ENCODE measurements at regions not wholly inside any gene's neighbourhood (a gene's known extent, or its start where the extent isn't known, plus 50 kb on each side); places are given as distances from the start of the nearest gene placed in this dataset.

- H3K9ac ChIP-seq (ENCODE audit: insufficient read length, low read depth): no peak overlapping the region
- no peak for TF ChIP-seq ZNF274 (IDR thresholded peaks at IDR 0.05; ENCODE audit: low read depth, low read length)
- TF ChIP-seq YY1 (IDR thresholded peaks at IDR 0.05; ENCODE audit: insufficient read depth, insufficient read length): no peak
- no peak for TF ChIP-seq SUZ12 (IDR thresholded peaks at IDR 0.05; ENCODE audit: extremely low read depth, insufficient read depth, insufficient read length)
- no peaks in the 10 kb centered on the region for H3K4me1 ChIP-seq (ENCODE audit: insufficient read depth, insufficient read length)
- H3K27me3 ChIP-seq (ENCODE audit: insufficient read depth, insufficient read length): no peaks in the 10 kb centered on the region
- H3K4me3 ChIP-seq (ENCODE audit: insufficient read length, low read depth): no peak overlapping the region
- no peaks in the 10 kb centered on the region for H3K9me3 ChIP-seq (ENCODE audit: insufficient read depth, low read length)
- no peaks in the 10 kb centered on the region for H3K36me3 ChIP-seq (ENCODE audit: insufficient read depth, insufficient read length, low read length)
- no peak for DNase-seq (ENCODE audit: low read depth, low spot score)
Observed at GRCh38 chr18:65458871-65459270, 291.9 kb upstream of the CDH7 start.

GRCh38 chr18:65439188-65439587 is 311.6 kb upstream of the CDH7 start:
- H3K27me3 ChIP-seq (ENCODE audit: insufficient read depth, insufficient read length): no peaks in the 10 kb centered on the region
- TF ChIP-seq YY1 (IDR thresholded peaks at IDR 0.05; ENCODE audit: insufficient read depth, insufficient read length) (no peak), ZNF274 (IDR thresholded peaks at IDR 0.05; ENCODE audit: low read depth, low read length) (no peak), SUZ12 (IDR thresholded peaks at IDR 0.05; ENCODE audit: extremely low read depth, insufficient read depth, insufficient read length) (no peak)
- H3K9me3 ChIP-seq (ENCODE audit: insufficient read depth, low read length): no peaks in the 10 kb centered on the region
- no peak overlapping the region for H3K4me3 ChIP-seq (ENCODE audit: insufficient read length, low read depth)
- no peaks in the 10 kb centered on the region for H3K4me1 ChIP-seq (ENCODE audit: insufficient read depth, insufficient read length)
- no peak overlapping the region for H3K9ac ChIP-seq (ENCODE audit: insufficient read length, low read depth)
- DNase-seq (ENCODE audit: low read depth, low spot score): no peak
- no peaks in the 10 kb centered on the region for H3K36me3 ChIP-seq (ENCODE audit: insufficient read depth, insufficient read length, low read length)

GRCh38 chr18:65436430-65436829 is 314.4 kb upstream of the CDH7 start:
- H3K27me3 ChIP-seq (ENCODE audit: insufficient read depth, insufficient read length): no peaks in the 10 kb centered on the region
- no peak overlapping the region for H3K4me3 ChIP-seq (ENCODE audit: insufficient read length, low read depth)
- no peaks in the 10 kb centered on the region for H3K4me1 ChIP-seq (ENCODE audit: insufficient read depth, insufficient read length)
- DNase-seq (ENCODE audit: low read depth, low spot score): no peak
- TF ChIP-seq ZNF274 (IDR thresholded peaks at IDR 0.05; ENCODE audit: low read depth, low read length) (no peak), SUZ12 (IDR thresholded peaks at IDR 0.05; ENCODE audit: extremely low read depth, insufficient read depth, insufficient read length) (no peak), YY1 (IDR thresholded peaks at IDR 0.05; ENCODE audit: insufficient read depth, insufficient read length) (no peak)
- H3K36me3 ChIP-seq (ENCODE audit: insufficient read depth, insufficient read length, low read length): no peaks in the 10 kb centered on the region
- no peaks in the 10 kb centered on the region for H3K9me3 ChIP-seq (ENCODE audit: insufficient read depth, low read length)
- H3K9ac ChIP-seq (ENCODE audit: insufficient read length, low read depth): no peak overlapping the region

GRCh38 chr18:65435534-65435933 is 315.3 kb upstream of the CDH7 start:
- H3K9ac ChIP-seq (ENCODE audit: insufficient read length, low read depth): no peak overlapping the region
- TF ChIP-seq YY1 (IDR thresholded peaks at IDR 0.05; ENCODE audit: insufficient read depth, insufficient read length): no peak
- no peak for TF ChIP-seq SUZ12 (IDR thresholded peaks at IDR 0.05; ENCODE audit: extremely low read depth, insufficient read depth, insufficient read length)
- TF ChIP-seq ZNF274 (IDR thresholded peaks at IDR 0.05; ENCODE audit: low read depth, low read length): no peak
- H3K36me3 ChIP-seq (ENCODE audit: insufficient read depth, insufficient read length, low read length): no peaks in the 10 kb centered on the region
- DNase-seq (ENCODE audit: low read depth, low spot score): no peak
- no peak overlapping the region for H3K4me3 ChIP-seq (ENCODE audit: insufficient read length, low read depth)
- no peaks in the 10 kb centered on the region for H3K27me3 ChIP-seq (ENCODE audit: insufficient read depth, insufficient read length)
- no peaks in the 10 kb centered on the region for H3K4me1 ChIP-seq (ENCODE audit: insufficient read depth, insufficient read length)
- H3K9me3 ChIP-seq (ENCODE audit: insufficient read depth, low read length): no peaks in the 10 kb centered on the region

GRCh38 chr18:65429601-65430000 is 321.2 kb upstream of the CDH7 start:
- TF ChIP-seq YY1 (IDR thresholded peaks at IDR 0.05; ENCODE audit: insufficient read depth, insufficient read length) (no peak), SUZ12 (IDR thresholded peaks at IDR 0.05; ENCODE audit: extremely low read depth, insufficient read depth, insufficient read length) (no peak), ZNF274 (IDR thresholded peaks at IDR 0.05; ENCODE audit: low read depth, low read length) (no peak)
- H3K36me3 ChIP-seq (ENCODE audit: insufficient read depth, insufficient read length, low read length): no peaks in the 10 kb centered on the region
- H3K4me3 ChIP-seq (ENCODE audit: insufficient read length, low read depth): no peak overlapping the region

GRCh38 chr18:65425366-65425765 is 325.4 kb upstream of the CDH7 start:
- no peaks in the 10 kb centered on the region for H3K36me3 ChIP-seq (ENCODE audit: insufficient read depth, insufficient read length, low read length)
- no peak for DNase-seq (ENCODE audit: low read depth, low spot score)
- H3K27me3 ChIP-seq (ENCODE audit: insufficient read depth, insufficient read length): no peaks in the 10 kb centered on the region
- no peak overlapping the region for H3K4me3 ChIP-seq (ENCODE audit: insufficient read length, low read depth)
- no peaks in the 10 kb centered on the region for H3K9me3 ChIP-seq (ENCODE audit: insufficient read depth, low read length)
- H3K4me1 ChIP-seq (ENCODE audit: insufficient read depth, insufficient read length): no peaks in the 10 kb centered on the region
- TF ChIP-seq YY1 (IDR thresholded peaks at IDR 0.05; ENCODE audit: insufficient read depth, insufficient read length) (no peak), ZNF274 (IDR thresholded peaks at IDR 0.05; ENCODE audit: low read depth, low read length) (no peak), SUZ12 (IDR thresholded peaks at IDR 0.05; ENCODE audit: extremely low read depth, insufficient read depth, insufficient read length) (no peak)
- H3K9ac ChIP-seq (ENCODE audit: insufficient read length, low read depth): no peak overlapping the region

More at GRCh38 chr18:65429601-65430000, 321.2 kb upstream of the CDH7 start:
- no peak overlapping the region for H3K9ac ChIP-seq (ENCODE audit: insufficient read length, low read depth)
- no peaks in the 10 kb centered on the region for H3K9me3 ChIP-seq (ENCODE audit: insufficient read depth, low read length)
- no peaks in the 10 kb centered on the region for H3K27me3 ChIP-seq (ENCODE audit: insufficient read depth, insufficient read length)
- DNase-seq (ENCODE audit: low read depth, low spot score): no peak
- H3K4me1 ChIP-seq (ENCODE audit: insufficient read depth, insufficient read length): no peaks in the 10 kb centered on the region

- no peaks in the 10 kb centered on the region for H3K4me1 ChIP-seq (ENCODE audit: insufficient read depth, insufficient read length)
- no peak for DNase-seq (ENCODE audit: low read depth, low spot score)
- TF ChIP-seq ZNF274 (IDR thresholded peaks at IDR 0.05; ENCODE audit: low read depth, low read length) (no peak), YY1 (IDR thresholded peaks at IDR 0.05; ENCODE audit: insufficient read depth, insufficient read length) (no peak), SUZ12 (IDR thresholded peaks at IDR 0.05; ENCODE audit: extremely low read depth, insufficient read depth, insufficient read length) (no peak)
Observed at GRCh38 chr18:65423776-65424175, 327.0 kb upstream of the CDH7 start.

More at GRCh38 chr18:65423776-65424175, 327.0 kb upstream of the CDH7 start:
- H3K36me3 ChIP-seq (ENCODE audit: insufficient read depth, insufficient read length, low read length): no peaks in the 10 kb centered on the region
- H3K27me3 ChIP-seq (ENCODE audit: insufficient read depth, insufficient read length): no peaks in the 10 kb centered on the region
- no peaks in the 10 kb centered on the region for H3K9me3 ChIP-seq (ENCODE audit: insufficient read depth, low read length)
- no peak overlapping the region for H3K4me3 ChIP-seq (ENCODE audit: insufficient read length, low read depth)
- H3K9ac ChIP-seq (ENCODE audit: insufficient read length, low read depth): no peak overlapping the region
